ENCODE measurements at regions not wholly inside any gene's neighbourhood (a gene's known extent, or its start where the extent isn't known, plus 50 kb on each side); places are given as distances from the start of the nearest gene placed in this dataset.

- no peak for ATAC-seq (ENCODE audit: low FRiP score)
- DNase-seq, result no peak
- H3K36me3 ChIP-seq (ENCODE audit: control insufficient read depth in 1 of 2, insufficient read depth in 2 of 2, low read length in 1 of 2), result no peaks in the 10 kb centered on the region
- intact Hi-C loops (cut with DNase I), result no loop called here
- H3K27ac ChIP-seq (ENCODE audit: low read depth in 1 of 2, low read length in 2 of 2), result no peak overlapping the region
- no peaks in the 10 kb centered on the region for H3K4me1 ChIP-seq (ENCODE audit: control insufficient read depth in 1 of 2, insufficient read depth in 2 of 2, low read length in 2 of 2)
- WGBS, 2 donors, result 49 to 53% methylated on average over 4 of the region's 4 CpGs
- no peak overlapping the region for H3K4me3 ChIP-seq (ENCODE audit: low read length in 2 of 2)
- no peaks in the 10 kb centered on the region for H3K9me3 ChIP-seq (ENCODE audit: control insufficient read depth, low read length)
- H3K27me3 ChIP-seq (ENCODE audit: control insufficient read depth in 1 of 2, insufficient read depth in 2 of 2, low read length in 1 of 2), result no peaks in the 10 kb centered on the region
Observed at GRCh38 chr12:59005193-59005955, 85.1 kb upstream of the LRIG3 start.

- no peak for ATAC-seq (ENCODE audit: low FRiP score)
- H3K4me1 ChIP-seq (ENCODE audit: control insufficient read depth in 1 of 2, insufficient read depth in 2 of 2, low read length in 2 of 2), result no peaks in the 10 kb centered on the region
- no peaks in the 10 kb centered on the region for H3K27me3 ChIP-seq (ENCODE audit: control insufficient read depth in 1 of 2, insufficient read depth in 2 of 2, low read length in 1 of 2)
- no peaks in the 10 kb centered on the region for H3K36me3 ChIP-seq (ENCODE audit: control insufficient read depth in 1 of 2, insufficient read depth in 2 of 2, low read length in 1 of 2)
- 95 to 96% methylated on average over 2 of the region's 2 CpGs for WGBS, 2 donors
- no peaks in the 10 kb centered on the region for H3K9me3 ChIP-seq (ENCODE audit: control insufficient read depth, low read length)
- no peak for DNase-seq
- H3K4me3 ChIP-seq (ENCODE audit: low read length in 2 of 2), result no peak overlapping the region
- no peak overlapping the region for H3K27ac ChIP-seq (ENCODE audit: low read depth in 1 of 2, low read length in 2 of 2)
- intact Hi-C loops (cut with DNase I), result no loop called here
Observed at GRCh38 chr12:59004456-59004855, 84.2 kb upstream of the LRIG3 start.

GRCh38 chr12:58995666-58996363 is 75.5 kb upstream of the LRIG3 start:
- H3K27me3 ChIP-seq (ENCODE audit: control insufficient read depth in 1 of 2, insufficient read depth in 2 of 2, low read length in 1 of 2), result no peaks in the 10 kb centered on the region
- no peaks in the 10 kb centered on the region for H3K36me3 ChIP-seq (ENCODE audit: control insufficient read depth in 1 of 2, insufficient read depth in 2 of 2, low read length in 1 of 2)
- intact Hi-C loops (cut with DNase I), result no loop called here
- no peak overlapping the region for H3K4me3 ChIP-seq (ENCODE audit: low read length in 2 of 2)
- ATAC-seq (ENCODE audit: low FRiP score) (no peak), DNase-seq (no peak)
- no peaks in the 10 kb centered on the region for H3K9me3 ChIP-seq (ENCODE audit: control insufficient read depth, low read length)
- no peak overlapping the region for H3K27ac ChIP-seq (ENCODE audit: low read depth in 1 of 2, low read length in 2 of 2)
- 69 to 84% methylated on average over 3 of the region's 3 CpGs for WGBS, 2 donors
- no peaks in the 10 kb centered on the region for H3K4me1 ChIP-seq (ENCODE audit: control insufficient read depth in 1 of 2, insufficient read depth in 2 of 2, low read length in 2 of 2)

DNA sequence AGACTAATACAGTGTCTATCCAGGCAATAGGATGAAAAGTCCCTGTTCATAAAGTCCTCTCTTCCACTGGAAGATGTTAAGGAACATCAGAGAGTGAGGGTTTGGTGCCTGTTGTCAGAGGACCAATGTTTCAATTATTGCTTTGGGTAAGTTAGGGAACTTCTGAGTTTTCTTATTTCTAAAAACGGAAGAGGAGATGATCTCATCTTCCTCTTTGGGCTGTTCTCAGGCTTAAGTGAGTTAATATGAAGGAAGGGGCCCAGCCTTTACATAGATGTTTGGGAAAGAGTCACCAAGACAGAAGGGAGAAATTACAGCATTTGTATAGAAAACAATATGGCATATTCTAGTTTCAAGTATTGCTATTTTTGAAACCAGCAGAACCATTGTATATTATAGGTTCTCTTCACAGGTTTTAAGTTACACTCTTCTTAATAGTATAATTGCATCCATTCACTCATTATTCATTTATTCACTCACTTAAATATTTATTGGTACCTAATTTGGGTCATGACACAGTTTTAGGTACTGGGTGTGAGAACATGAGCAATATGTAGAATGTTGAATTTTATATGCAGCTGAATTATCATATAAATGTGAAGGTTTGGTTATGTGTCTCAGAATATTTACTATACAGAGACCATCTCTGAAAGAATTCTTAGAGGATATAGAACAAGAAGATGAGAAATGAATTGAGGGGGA is 68.5 kb upstream of the LRIG3 start:
- 69 to 70% methylated on average over 1 of the region's 1 CpG for WGBS, 2 donors
- no peak for ATAC-seq (ENCODE audit: low FRiP score)

GRCh38 chr12:58981961-58982360 is 61.7 kb upstream of the LRIG3 start:
- no peaks in the 10 kb centered on the region for H3K9me3 ChIP-seq (ENCODE audit: control insufficient read depth, low read length)
- no peak overlapping the region for H3K4me3 ChIP-seq (ENCODE audit: low read length in 2 of 2)
- no peak for ATAC-seq (ENCODE audit: low FRiP score)
- DNase-seq, result no peak
- WGBS, 2 donors, result 92 to 93% methylated on average over 3 of the region's 3 CpGs
- no peaks in the 10 kb centered on the region for H3K27me3 ChIP-seq (ENCODE audit: control insufficient read depth in 1 of 2, insufficient read depth in 2 of 2, low read length in 1 of 2)
- intact Hi-C loops (cut with DNase I), result no loop called here
- H3K36me3 ChIP-seq (ENCODE audit: control insufficient read depth in 1 of 2, insufficient read depth in 2 of 2, low read length in 1 of 2), result no peaks in the 10 kb centered on the region
- H3K27ac ChIP-seq (ENCODE audit: low read depth in 1 of 2, low read length in 2 of 2), result no peak overlapping the region
- H3K4me1 ChIP-seq (ENCODE audit: control insufficient read depth in 1 of 2, insufficient read depth in 2 of 2, low read length in 2 of 2), result no peaks in the 10 kb centered on the region

More for the DNA sequence above, 68.5 kb upstream of the LRIG3 start:
- no peaks in the 10 kb centered on the region for H3K36me3 ChIP-seq (ENCODE audit: control insufficient read depth in 1 of 2, insufficient read depth in 2 of 2, low read length in 1 of 2)
- H3K27ac ChIP-seq (ENCODE audit: low read depth in 1 of 2, low read length in 2 of 2), result no peak overlapping the region
- H3K4me3 ChIP-seq (ENCODE audit: low read length in 2 of 2), result no peak overlapping the region
- intact Hi-C loops (cut with DNase I), result no loop called here
- no peaks in the 10 kb centered on the region for H3K27me3 ChIP-seq (ENCODE audit: control insufficient read depth in 1 of 2, insufficient read depth in 2 of 2, low read length in 1 of 2)
- no peaks in the 10 kb centered on the region for H3K4me1 ChIP-seq (ENCODE audit: control insufficient read depth in 1 of 2, insufficient read depth in 2 of 2, low read length in 2 of 2)
- no peaks in the 10 kb centered on the region for H3K9me3 ChIP-seq (ENCODE audit: control insufficient read depth, low read length)
- DNase-seq, result no peak

DNA sequence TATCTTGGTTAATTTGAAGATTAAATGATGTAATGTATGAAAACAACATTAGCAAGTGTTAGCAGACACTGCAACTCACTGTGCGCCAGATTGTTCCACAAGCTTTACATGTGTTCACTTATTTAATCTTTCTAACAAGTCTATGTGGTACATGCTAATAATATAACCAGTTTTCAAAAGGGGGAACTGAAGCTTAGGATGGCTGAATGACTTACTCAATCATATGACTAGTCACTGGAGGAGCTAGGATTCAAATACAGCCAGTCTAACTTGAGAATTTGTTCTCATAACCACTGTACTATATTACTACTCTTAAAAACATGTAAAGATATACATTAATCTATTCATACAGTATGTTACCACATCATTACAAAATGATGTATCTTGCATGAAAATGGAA is 60.5 kb upstream of the LRIG3 start:
- Histone ChIP-seq H3K9me3 (ENCODE audit: control insufficient read depth, low read length) (no peaks in the 10 kb centered on the region), H3K27ac (ENCODE audit: low read depth in 1 of 2, low read length in 2 of 2) (no peak overlapping the region), H3K4me3 (ENCODE audit: low read length in 2 of 2) (no peak overlapping the region), H3K27me3 (ENCODE audit: control insufficient read depth in 1 of 2, insufficient read depth in 2 of 2, low read length in 1 of 2) (no peaks in the 10 kb centered on the region), H3K36me3 (ENCODE audit: control insufficient read depth in 1 of 2, insufficient read depth in 2 of 2, low read length in 1 of 2) (no peaks in the 10 kb centered on the region), H3K4me1 (ENCODE audit: control insufficient read depth in 1 of 2, insufficient read depth in 2 of 2, low read length in 2 of 2) (no peaks in the 10 kb centered on the region)
- 95 to 97% methylated on average over 1 of the region's 1 CpG for WGBS, 2 donors
- intact Hi-C loops (cut with DNase I), result no loop called here
- ATAC-seq (ENCODE audit: low FRiP score), result no peak
- no peak for DNase-seq

DNA sequence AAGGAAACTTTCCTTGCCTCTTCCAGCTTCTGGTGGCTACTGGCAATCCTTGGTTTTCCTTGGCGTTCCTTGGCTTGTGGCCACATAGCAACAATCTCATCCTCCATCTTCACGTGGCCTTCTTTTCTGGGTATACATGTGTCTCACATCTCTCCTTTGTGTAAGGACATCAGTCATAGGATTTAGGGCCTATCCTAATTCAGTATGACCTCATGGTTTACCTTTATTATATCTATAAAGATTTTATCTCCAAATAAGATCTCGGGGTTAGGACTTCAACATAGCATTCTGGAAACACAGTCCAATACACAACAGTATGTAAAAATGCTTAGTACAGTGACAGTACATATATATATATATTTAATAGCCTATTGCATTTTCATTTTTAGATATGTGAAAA is 58.4 kb upstream of the LRIG3 start:
- no peak overlapping the region for H3K27ac ChIP-seq (ENCODE audit: low read depth in 1 of 2, low read length in 2 of 2)
- H3K36me3 ChIP-seq (ENCODE audit: control insufficient read depth in 1 of 2, insufficient read depth in 2 of 2, low read length in 1 of 2), result no peaks in the 10 kb centered on the region
- intact Hi-C loops (cut with DNase I), result no loop called here
- H3K4me3 ChIP-seq (ENCODE audit: low read length in 2 of 2), result no peak overlapping the region
- 84 to 85% methylated on average over 3 of the region's 3 CpGs for WGBS, 2 donors
- DNase-seq (no peak), ATAC-seq (ENCODE audit: low FRiP score) (no peak)
- no peaks in the 10 kb centered on the region for H3K27me3 ChIP-seq (ENCODE audit: control insufficient read depth in 1 of 2, insufficient read depth in 2 of 2, low read length in 1 of 2)
- H3K9me3 ChIP-seq (ENCODE audit: control insufficient read depth, low read length), result no peaks in the 10 kb centered on the region
- H3K4me1 ChIP-seq (ENCODE audit: control insufficient read depth in 1 of 2, insufficient read depth in 2 of 2, low read length in 2 of 2), result no peaks in the 10 kb centered on the region

- intact Hi-C loops (cut with DNase I), result no loop called here
- H3K36me3 ChIP-seq (ENCODE audit: control insufficient read depth in 1 of 2, insufficient read depth in 2 of 2, low read length in 1 of 2), result no peaks in the 10 kb centered on the region
Observed at GRCh38 chr12:58977476-58977875, 57.2 kb upstream of the LRIG3 start.

More at GRCh38 chr12:58977476-58977875, 57.2 kb upstream of the LRIG3 start:
- no peaks in the 10 kb centered on the region for H3K4me1 ChIP-seq (ENCODE audit: control insufficient read depth in 1 of 2, insufficient read depth in 2 of 2, low read length in 2 of 2)
- no peaks in the 10 kb centered on the region for H3K9me3 ChIP-seq (ENCODE audit: control insufficient read depth, low read length)
- 70 to 79% methylated on average over 4 of the region's 4 CpGs for WGBS, 2 donors
- H3K27ac ChIP-seq (ENCODE audit: low read depth in 1 of 2, low read length in 2 of 2), result no peak overlapping the region
- H3K27me3 ChIP-seq (ENCODE audit: control insufficient read depth in 1 of 2, insufficient read depth in 2 of 2, low read length in 1 of 2), result no peaks in the 10 kb centered on the region
- ATAC-seq (ENCODE audit: low FRiP score) (no peak), DNase-seq (no peak)
- no peak overlapping the region for H3K4me3 ChIP-seq (ENCODE audit: low read length in 2 of 2)

All from aorta (tissue), 5 donors.